IPS-15b (cell line): ENCODE measurements at regions not wholly inside any gene's neighbourhood (a gene's known extent, or its start where the extent isn't known, plus 50 kb on each side); places are given as distances from the start of the nearest gene placed in this dataset.

Experiments
- H3K27me3 ChIP-seq: one replicate; pipeline ENCODE4 v1.6.1; 2013; ENCODE audit warnings: low read length; ENCODE audit not compliant: control insufficient read depth, insufficient read depth
- H3K36me3 ChIP-seq: one replicate; pipeline ENCODE4 v1.6.1; 2013; ENCODE audit warnings: low read length; ENCODE audit not compliant: control insufficient read depth, insufficient read depth
- H3K4me1 ChIP-seq: one replicate; pipeline ENCODE4 v1.6.1; 2013; ENCODE audit warnings: mild to moderate bottlenecking, low read length; ENCODE audit not compliant: control insufficient read depth, insufficient read depth
- H3K4me3 ChIP-seq: one replicate; pipeline ENCODE4 v1.5.1; 2013; ENCODE audit warnings: low read depth, low read length
- H3K9ac ChIP-seq: one replicate; pipeline ENCODE4 v1.6.1; 2013; ENCODE audit warnings: low read depth, mild to moderate bottlenecking, low read length
- H3K9me3 ChIP-seq: one replicate; pipeline ENCODE4 v1.6.1; 2013; ENCODE audit warnings: mild to moderate bottlenecking, low read length; ENCODE audit not compliant: control insufficient read depth, insufficient read depth

- Histone ChIP-seq H3K4me1 (no peaks in the 10 kb centered on the region), H3K36me3 (no peaks in the 10 kb centered on the region), H3K9ac (no peak overlapping the region), H3K9me3 (no peaks in the 10 kb centered on the region), H3K27me3 (no peaks in the 10 kb centered on the region), H3K4me3 (no peak overlapping the region)
These were observed 646.1 kb downstream of the CDH11 start for GRCh38 chr16:64475627-64476351.

- no peak overlapping the region for H3K4me3 ChIP-seq
- no peaks in the 10 kb centered on the region for H3K9me3 ChIP-seq
- no peak overlapping the region for H3K9ac ChIP-seq
- no peaks in the 10 kb centered on the region for H3K4me1 ChIP-seq
- no peaks in the 10 kb centered on the region for H3K27me3 ChIP-seq
- H3K36me3 ChIP-seq: no peaks in the 10 kb centered on the region
These were observed 650.9 kb downstream of the CDH11 start for GRCh38 chr16:64470916-64471315.

- Histone ChIP-seq H3K9me3 (no peaks in the 10 kb centered on the region), H3K27me3 (no peaks in the 10 kb centered on the region), H3K4me1 (no peaks in the 10 kb centered on the region), H3K9ac (no peak overlapping the region), H3K4me3 (no peak overlapping the region), H3K36me3 (no peaks in the 10 kb centered on the region)
These were observed 651.8 kb downstream of the CDH11 start for GRCh38 chr16:64469906-64470702.

- Histone ChIP-seq H3K36me3 (no peaks in the 10 kb centered on the region), H3K9ac (no peak overlapping the region), H3K4me1 (no peaks in the 10 kb centered on the region), H3K9me3 (no peaks in the 10 kb centered on the region), H3K4me3 (no peak overlapping the region), H3K27me3 (no peaks in the 10 kb centered on the region)
These were observed 652.5 kb downstream of the CDH11 start for GRCh38 chr16:64469351-64469750.

- H3K4me1 ChIP-seq: no peaks in the 10 kb centered on the region
- H3K9ac ChIP-seq: no peak overlapping the region
- H3K4me3 ChIP-seq: no peak overlapping the region
- no peaks in the 10 kb centered on the region for H3K27me3 ChIP-seq
- no peaks in the 10 kb centered on the region for H3K36me3 ChIP-seq
- no peaks in the 10 kb centered on the region for H3K9me3 ChIP-seq
These were observed 653.3 kb downstream of the CDH11 start for GRCh38 chr16:64468515-64469090.

- Histone ChIP-seq H3K9ac (no peak overlapping the region), H3K4me1 (no peaks in the 10 kb centered on the region), H3K9me3 (no peaks in the 10 kb centered on the region), H3K4me3 (no peak overlapping the region), H3K36me3 (no peaks in the 10 kb centered on the region), H3K27me3 (no peaks in the 10 kb centered on the region)
These were observed 662.0 kb downstream of the CDH11 start for GRCh38 chr16:64459821-64460220.

GRCh38 chr16:64459402-64459801 is 662.5 kb downstream of the CDH11 start:
- no peak overlapping the region for H3K4me3 ChIP-seq
- H3K9ac ChIP-seq: no peak overlapping the region
- no peaks in the 10 kb centered on the region for H3K9me3 ChIP-seq
- H3K36me3 ChIP-seq: no peaks in the 10 kb centered on the region
- H3K27me3 ChIP-seq: no peaks in the 10 kb centered on the region
- no peaks in the 10 kb centered on the region for H3K4me1 ChIP-seq

- H3K27me3 ChIP-seq: no peaks in the 10 kb centered on the region
- H3K36me3 ChIP-seq: no peaks in the 10 kb centered on the region
- H3K4me1 ChIP-seq: no peaks in the 10 kb centered on the region
- H3K4me3 ChIP-seq: no peak overlapping the region
- H3K9me3 ChIP-seq: no peaks in the 10 kb centered on the region
- H3K9ac ChIP-seq: no peak overlapping the region
These were observed 666.6 kb downstream of the CDH11 start for GRCh38 chr16:64455275-64455674.

GRCh38 chr16:64453646-64454045 is 668.2 kb downstream of the CDH11 start:
- no peaks in the 10 kb centered on the region for H3K27me3 ChIP-seq

GRCh38 chr16:64452446-64452845 is 669.4 kb downstream of the CDH11 start:
- Histone ChIP-seq H3K36me3 (no peaks in the 10 kb centered on the region), H3K4me3 (no peak overlapping the region), H3K4me1 (no peaks in the 10 kb centered on the region), H3K9ac (no peak overlapping the region), H3K9me3 (no peaks in the 10 kb centered on the region), H3K27me3 (no peaks in the 10 kb centered on the region)

More at GRCh38 chr16:64453646-64454045, 668.2 kb downstream of the CDH11 start:
- Histone ChIP-seq H3K9me3 (no peaks in the 10 kb centered on the region), H3K4me1 (no peaks in the 10 kb centered on the region), H3K4me3 (no peak overlapping the region), H3K36me3 (no peaks in the 10 kb centered on the region), H3K9ac (no peak overlapping the region)

GRCh38 chr16:64450177-64450576 is 671.7 kb downstream of the CDH11 start:
- H3K4me3 ChIP-seq: no peak overlapping the region
- peaks cover 14% of the 10 kb centered on the region for H3K4me1 ChIP-seq

GRCh38 chr16:64449506-64449905 is 672.4 kb downstream of the CDH11 start:
- H3K4me3 ChIP-seq: no peak overlapping the region
- H3K27me3 ChIP-seq: no peaks in the 10 kb centered on the region
- H3K9me3 ChIP-seq: no peaks in the 10 kb centered on the region
- peaks cover 14% of the 10 kb centered on the region for H3K4me1 ChIP-seq
- no peak overlapping the region for H3K9ac ChIP-seq
- no peaks in the 10 kb centered on the region for H3K36me3 ChIP-seq

More at GRCh38 chr16:64450177-64450576, 671.7 kb downstream of the CDH11 start:
- Histone ChIP-seq H3K27me3 (no peaks in the 10 kb centered on the region), H3K9me3 (no peaks in the 10 kb centered on the region), H3K36me3 (no peaks in the 10 kb centered on the region), H3K9ac (no peak overlapping the region)
